HT1080 (cell line): ENCODE measurements at regions not wholly inside any gene's neighbourhood (a gene's known extent, or its start where the extent isn't known, plus 50 kb on each side); places are given as distances from the start of the nearest gene placed in this dataset.

Experiments
- DNase-seq: peaks from one replicate; pipeline ENCODE4 v3.0.0-alpha.2; 2015; ENCODE audit warnings: low read depth

GRCh38 chr2:156088587-156088986 is 243.9 kb downstream of the NR4A2 start:
- DNase-seq: no peak

GRCh38 chr2:156087875-156088274 is 244.6 kb downstream of the NR4A2 start:
- DNase-seq: peak; percentile 64

DNA sequence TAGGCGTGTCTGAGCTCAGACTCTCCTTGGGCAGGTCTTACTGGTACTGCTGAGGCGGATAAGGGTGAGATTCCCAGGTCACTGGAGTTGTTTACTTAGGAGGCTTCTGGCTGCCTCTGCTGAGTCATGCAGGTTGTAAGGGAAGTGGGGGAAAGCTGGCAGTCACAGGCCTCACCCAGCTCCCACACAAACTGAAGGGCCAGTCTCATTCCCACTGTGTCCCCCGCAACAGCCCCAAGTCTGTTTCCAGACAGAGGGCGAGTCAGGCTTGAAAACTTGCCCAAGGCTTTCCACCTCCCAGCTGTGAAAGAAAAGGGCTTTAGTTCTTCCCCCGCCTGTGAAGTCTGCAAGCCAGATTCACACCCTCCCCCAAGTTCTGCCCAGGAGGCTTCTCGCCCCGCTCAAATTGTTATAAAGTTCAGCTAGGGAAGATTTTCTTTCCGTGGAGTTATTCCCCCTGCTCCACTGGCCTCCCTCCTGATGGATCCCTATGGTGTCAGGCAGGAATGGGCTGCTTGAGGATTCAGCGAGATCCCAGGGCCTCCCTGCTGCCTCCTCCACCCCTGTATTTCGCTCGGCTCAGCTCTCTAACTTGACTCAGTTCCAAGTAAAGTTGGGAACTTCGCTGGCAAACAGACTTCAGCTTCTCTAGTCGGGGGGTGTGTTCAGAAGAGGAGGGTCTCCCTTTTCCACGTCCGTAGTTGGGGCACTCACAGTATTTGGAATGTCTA is 248.6 kb downstream of the NR4A2 start:
- DNase-seq: peak; percentile 80

DNA sequence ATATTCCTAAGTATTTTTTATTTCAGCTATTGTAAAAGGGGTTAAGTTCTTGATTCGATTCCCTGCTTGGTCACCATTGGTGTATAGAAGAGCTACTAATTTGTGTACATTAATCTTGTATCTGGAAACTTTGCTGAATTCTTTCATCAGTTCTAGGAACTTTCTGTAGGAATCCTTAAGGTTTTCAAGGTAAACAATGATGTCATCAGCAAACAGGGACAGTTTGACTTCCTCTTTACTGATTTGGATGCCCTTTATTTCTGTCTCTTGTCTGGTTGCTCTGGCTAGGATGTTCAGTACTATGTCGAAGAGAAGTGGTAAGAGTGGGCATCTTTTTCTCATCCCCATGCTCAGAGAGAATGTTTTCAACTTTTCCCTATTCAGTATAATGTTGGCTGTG is 252.7 kb downstream of the NR4A2 start:
- no peak for DNase-seq

GRCh38 chr2:156077041-156077742 is 255.3 kb downstream of the NR4A2 start:
- DNase-seq: peak; percentile 15

DNA sequence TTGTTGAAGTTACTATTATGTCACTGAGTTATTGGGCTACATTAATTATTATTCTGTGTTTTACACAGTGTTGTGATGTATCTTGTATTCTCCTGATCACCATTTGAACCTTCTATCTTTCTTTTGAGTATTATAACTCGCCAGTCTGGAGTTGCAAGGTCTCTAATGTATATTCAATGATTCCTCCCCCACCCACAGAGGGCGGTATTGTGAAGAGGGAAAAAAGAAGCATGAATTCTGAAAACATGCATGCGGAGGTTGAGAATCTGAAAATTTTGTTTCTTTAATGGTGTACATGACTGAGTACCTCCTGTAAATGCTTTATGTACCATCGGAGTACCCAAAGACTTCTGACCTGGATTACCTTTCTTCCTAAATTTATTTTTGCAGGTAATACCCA is 266.6 kb downstream of the NR4A2 start:
- DNase-seq: no peak

DNA sequence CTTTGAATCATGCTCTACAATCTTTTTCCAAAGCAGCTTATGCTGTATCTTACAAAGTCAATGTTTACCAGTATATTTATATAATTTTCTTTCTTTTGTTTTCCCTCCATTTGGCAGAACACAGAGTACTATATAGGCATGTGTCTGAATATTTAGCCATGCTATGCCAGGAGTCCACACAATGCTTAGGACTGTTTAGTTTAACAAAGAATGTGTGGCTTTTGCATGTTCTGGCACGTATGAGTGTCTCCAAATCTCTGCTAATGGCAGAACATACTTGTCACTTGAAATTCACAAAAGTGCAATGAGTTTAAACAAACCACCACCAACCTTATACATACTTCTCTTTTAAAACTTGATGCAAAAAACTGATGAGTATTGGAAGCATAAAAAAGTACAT is 268.0 kb downstream of the NR4A2 start:
- no peak for DNase-seq

DNA sequence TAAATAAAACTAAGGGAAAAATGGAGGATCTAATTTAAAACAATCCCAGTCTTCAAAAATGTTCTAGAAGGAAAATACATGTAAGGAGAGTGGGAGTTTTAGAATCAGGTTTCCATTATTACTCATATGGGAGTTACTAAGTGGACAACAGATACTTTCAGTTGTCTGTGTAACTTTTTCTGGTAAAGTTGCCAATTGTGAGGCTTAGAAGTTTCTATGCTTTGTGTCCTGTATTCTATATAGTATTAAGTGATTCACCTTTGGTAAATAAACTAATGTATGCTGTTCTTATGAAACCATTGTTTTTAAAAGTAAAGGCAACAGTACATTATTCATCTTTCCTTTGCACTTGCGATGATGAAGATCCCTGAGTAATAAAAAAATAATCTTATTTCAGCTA is 274.9 kb downstream of the NR4A2 start:
- no peak for DNase-seq

GRCh38 chr2:156054983-156055382 is 277.5 kb downstream of the NR4A2 start:
- no peak for DNase-seq

DNA sequence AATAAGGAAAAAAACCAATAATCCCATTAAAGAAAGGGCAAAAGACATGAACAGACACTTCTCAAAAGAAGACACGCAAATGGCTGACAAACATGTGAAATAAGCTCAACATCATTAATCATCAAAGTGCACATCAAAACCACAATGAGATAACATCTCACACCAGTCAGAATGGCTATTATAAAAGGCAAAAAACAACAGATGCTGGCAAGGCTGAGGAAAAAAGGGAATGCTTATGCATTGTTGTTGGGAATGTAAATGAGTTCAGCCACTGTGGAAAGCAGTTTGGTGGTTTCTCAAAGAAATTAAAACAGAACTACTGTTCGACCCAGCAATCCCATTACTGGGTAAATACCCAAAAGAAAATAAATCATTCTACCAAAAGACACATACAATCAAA is 285.6 kb downstream of the NR4A2 start:
- DNase-seq: no peak

- no peak for DNase-seq
Measured at GRCh38 chr2:156042895-156043294, 289.6 kb downstream of the NR4A2 start.

GRCh38 chr2:156038021-156038420 is 294.5 kb downstream of the NR4A2 start:
- no peak for DNase-seq

DNA sequence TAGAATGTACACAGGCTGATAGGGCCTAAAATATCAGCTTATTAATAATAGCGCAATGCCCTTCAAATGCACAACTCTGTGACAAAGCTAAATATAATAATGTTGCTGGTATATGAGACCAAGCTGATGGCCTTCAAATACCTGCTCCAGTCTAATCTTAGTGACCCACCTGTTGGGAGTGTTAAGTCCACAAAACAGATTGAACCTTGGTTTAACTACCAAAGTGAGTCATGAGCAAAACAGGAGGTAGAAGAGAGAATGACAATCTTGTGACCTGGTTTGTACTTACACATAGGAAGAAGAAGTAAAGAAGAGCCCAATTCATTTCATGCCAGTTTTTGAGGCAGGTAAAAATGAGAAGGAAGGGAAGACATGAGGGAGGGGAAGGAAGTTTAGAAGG is 295.0 kb downstream of the NR4A2 start:
- DNase-seq: no peak

GRCh38 chr2:156031121-156031520 is 301.4 kb downstream of the NR4A2 start:
- peak; percentile 13 for DNase-seq

GRCh38 chr2:156023229-156023869 is 309.2 kb downstream of the NR4A2 start:
- no peak for DNase-seq

DNA sequence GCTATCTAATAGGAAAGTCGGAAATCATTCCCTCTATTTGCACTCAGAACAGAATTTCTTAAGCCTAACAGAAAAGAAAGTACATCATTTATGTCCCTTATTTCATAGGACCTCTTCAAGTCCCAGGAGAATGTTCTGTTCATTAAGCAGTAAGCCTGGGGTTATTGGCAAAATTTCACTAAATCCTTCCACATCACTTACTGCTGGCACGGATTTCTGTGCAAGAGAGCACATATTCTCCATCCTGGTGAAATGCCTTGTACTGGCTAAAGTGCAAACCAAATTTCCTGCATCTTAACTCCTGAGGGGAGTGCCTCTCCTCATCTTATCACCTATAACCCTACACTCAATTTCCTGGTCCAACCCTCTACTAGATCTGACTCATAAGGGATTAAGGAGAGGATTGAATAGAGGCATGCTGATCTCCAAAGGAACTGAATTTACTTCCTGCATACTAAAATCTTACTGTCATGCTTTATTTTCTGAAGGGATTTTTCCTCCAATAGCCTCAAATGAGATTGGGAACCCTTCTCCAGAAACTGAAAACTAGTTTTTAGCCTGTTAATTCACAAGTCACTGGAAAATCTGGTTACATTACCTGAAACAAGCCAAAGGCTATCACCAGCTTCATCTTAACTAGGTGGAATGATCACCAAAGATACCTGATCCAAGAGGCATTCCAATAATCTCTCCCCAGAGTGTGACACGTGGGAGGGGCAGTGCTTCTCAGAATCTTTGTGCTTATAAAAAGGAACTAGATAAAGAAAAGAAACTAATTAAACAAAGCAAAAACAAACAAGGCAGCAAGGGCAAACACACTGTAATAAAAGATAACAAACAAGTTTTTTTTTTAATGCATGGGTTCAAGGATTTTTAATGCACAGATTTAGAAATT is 311.1 kb downstream of the NR4A2 start:
- peak; percentile 70 for DNase-seq

DNA sequence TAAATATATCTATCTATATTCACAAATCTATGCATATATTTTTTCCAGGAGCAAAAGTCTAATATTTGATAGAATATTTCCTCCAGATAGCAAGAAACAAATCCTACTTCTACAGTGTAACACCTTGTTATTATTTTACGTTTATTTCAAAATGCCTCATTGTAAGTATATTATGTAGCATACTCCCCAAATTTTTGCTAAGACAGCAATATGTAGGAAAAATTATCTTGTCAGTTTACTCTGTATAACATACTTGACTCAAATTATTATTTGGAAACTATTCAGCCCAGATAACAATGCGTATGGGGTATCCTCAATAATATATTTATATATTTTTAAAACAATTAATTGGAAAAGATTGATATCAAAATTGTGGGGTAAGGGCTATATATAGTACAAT is 313.2 kb downstream of the NR4A2 start:
- no peak for DNase-seq

GRCh38 chr2:156017341-156017885 is 315.1 kb downstream of the NR4A2 start:
- DNase-seq: no peak

DNA sequence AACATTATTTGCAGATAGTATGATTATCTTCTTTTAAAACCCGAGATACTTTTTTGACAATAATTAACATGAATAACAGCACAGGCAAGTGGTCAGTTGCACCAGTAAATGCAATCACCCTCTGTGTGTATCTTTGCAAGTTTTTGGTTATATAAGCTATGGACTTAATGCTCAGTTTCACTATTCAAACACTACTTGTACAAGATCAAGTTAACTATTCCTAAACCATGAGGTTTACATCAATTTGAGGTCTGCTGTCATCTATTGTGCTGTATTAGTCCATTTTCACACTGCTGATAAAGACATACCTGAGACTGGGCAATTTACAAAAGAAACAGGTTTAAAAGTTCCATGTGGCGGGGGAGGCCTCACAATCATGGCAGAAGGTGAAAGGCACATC is 323.2 kb downstream of the NR4A2 start:
- DNase-seq: no peak

DNA sequence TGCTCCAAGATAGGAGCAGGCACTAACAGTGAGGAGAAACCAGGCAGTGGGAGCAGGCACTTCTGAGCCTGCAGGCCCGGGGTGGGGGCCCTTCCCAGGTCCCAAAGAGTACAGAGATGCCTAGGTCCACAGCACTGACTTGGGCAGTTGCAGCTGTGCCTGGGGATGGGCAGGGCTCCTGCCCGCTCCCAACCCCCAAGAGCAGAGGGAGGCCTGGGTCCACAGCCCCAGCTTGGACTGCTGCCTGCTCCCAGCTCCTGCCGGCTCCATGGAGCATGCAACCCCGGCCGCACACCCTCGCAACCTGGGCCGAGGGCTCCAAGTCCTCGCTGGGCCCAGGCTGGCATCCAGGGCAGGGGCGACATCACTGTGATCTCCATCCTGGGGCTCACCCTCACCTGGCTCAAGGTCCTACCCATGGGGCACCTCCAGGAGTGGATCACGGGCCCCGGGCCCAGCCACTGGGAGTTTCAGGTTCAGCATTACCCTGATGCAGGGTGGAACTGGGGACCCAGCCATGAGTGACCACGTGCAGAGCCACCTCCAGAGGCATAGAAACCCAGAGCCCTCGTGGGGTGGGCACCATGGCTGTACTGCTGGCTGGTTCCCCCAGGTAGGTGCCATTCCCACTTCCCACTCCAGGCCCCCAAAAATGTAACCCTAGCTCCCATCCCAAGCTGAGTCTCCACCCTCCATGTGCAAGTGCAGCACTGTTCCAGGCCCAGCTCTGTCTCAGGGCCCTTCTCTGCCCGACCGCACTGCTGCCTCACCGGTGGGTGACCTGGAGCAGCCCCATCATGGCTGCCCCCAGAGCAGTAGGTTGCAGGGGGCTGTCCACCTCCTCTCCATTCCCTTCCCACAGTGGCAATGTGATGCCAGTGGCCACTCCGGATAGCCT is 325.6 kb downstream of the NR4A2 start:
- no peak for DNase-seq
